SW 1271 (cell line): ENCODE measurements at regions not wholly inside any gene's neighbourhood (a gene's known extent, or its start where the extent isn't known, plus 50 kb on each side); places are given as distances from the start of the nearest gene placed in this dataset.

Experiments
- DNase-seq, 2 experiments: peaks; one replicate each; lab custom pipeline; 2025; lab: John Stamatoyannopoulos, UW

DNA sequence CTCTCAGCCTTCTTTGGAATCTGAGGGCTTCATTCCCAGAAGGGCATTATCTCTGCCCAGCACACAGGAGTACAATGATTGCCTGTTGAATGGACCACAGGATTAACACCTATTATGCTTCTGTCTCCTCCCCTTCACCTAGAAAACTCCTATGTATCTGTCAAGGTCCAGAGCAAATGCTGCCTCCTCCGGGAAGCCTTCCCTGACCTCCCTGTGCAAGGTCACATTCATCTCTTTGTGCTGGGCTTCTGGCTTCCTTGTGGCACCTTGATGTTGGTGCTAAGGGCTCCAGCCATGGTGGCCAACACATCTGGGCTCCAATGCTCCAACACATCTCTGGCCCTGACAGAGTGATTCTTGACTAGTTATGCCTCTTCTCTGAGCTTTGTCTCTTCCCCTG is 49.9 kb upstream of the ATP2B2 start:
- no peak for DNase-seq

DNA sequence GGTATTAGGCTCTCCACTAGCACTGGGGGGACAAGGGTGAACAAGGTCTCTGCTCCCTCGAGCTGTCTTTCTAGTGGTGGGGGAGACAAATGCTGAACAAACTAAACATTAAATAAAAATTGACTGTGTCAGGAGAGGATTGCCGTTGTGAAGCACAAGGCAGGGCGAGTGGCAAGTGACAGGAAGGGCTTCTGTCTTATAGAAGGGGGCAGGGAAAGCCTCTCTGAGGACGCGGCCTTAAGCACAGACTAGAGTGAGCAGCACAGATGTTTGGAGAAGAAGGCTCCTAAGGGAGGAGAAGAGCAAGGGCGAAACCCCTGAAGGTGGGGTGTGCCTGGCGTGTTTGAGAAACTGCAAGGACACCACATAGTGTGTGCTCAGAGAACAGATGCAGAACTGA is 50.9 kb upstream of the ATP2B2 start:
- DNase-seq = no peak

DNA sequence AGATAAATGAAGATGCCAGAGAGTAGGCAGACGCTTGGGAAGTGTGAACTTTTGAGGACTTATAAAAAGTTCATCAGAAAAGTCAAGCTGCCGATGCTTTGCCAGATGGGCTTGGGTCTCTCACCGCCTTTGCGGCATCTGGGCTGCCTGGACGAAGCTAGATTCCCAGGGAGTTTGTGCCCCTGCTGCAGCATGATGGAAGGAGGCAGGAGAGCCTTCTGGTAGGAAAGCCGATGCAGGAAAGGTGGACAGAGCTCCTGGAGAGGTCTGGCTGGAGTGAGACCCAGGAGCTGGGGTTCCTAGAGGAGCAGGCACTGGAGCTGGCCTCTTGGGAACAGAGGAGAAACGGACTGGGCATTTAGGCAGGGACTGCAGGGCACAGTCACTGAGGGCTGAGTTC is 51.9 kb upstream of the ATP2B2 start:
- DNase-seq = no peak

DNA sequence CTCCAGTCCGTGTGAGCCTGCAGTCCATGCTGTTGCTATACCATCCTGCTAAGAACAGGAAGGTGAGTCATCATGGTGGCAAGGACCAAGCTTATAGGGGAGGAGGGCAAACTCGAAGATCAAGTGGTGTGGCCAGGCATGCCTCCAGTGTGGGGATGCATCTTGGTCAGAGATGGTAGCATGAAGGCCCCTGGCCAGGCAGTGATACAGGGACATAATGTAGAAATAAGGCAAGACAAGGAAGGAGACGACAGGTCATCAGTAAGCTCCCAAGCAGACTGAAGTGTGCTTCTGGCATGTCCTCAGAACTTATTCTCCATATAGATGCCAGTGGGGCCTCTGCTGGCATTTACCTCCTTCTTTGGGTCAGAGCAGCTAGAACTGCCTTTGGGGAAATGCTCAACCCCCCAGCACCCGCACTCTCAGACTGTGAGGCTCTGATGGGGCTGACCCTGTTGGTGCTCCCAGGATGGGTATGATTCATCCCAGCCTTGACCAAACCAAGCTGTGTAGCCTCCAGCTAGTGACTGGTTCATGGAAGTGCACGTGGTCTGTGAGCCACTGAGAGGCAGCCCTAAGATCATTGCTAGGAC is 52.5 kb upstream of the ATP2B2 start:
- DNase-seq = peak in 1 of 2 experiments; percentile 44

DNA sequence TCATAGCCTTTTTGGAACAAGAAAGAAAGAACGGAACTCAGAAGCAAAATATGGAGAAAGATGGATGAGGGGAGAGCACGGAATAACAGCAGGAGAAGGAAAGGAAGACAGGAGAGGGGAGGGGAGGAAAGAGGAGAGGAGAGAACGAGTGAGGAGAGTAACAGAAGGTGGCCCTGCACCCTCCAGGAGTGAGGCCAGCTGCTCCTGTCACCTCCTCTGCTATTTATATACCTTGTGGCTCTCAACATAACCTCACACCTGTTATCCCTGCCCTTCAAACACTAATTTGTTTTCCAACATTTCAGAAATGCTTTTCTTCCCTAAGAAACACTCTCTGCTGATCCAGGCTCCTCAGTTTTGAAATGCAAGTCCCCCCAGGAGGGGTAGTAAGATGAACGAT is 53.4 kb upstream of the ATP2B2 start:
- DNase-seq = no peak

DNA sequence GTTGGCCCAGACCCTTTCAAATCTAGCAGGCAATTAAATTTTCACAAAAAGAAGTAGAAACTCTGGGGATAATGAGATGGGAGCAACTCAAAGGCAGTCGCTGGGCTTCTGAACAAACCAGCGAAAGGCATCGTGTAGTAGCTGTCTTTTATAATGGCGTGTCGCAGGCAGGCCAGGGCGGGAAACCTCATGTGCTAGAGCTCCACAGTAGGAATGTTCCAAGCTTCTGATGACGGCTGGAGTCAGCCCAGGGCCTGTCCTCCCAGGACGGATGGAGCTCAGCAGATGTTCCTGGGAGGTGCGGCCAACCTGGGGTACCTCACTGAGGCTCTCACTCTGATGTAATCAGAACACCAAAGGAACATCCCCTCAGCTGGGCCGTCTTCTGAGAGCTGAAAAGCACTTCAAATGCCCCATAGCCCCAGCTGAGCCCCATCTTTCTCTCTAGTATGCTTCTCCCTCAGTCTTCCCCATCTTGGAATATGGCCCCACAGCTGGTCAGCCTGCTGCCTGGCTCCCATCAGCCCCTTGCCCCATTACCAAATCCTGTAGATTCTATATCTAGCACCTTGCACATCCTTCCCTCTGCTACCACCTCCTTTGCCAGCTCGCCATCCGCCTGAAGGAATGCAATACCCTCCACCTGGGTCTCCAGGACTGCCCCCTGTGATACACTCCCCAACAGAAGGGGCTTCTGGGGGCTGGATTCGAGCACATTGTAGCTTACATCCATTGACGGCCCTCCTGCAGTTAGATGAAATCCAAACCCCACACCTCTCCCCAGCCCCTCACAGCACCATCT is 54.9 kb upstream of the ATP2B2 start:
- no peak for DNase-seq

DNA sequence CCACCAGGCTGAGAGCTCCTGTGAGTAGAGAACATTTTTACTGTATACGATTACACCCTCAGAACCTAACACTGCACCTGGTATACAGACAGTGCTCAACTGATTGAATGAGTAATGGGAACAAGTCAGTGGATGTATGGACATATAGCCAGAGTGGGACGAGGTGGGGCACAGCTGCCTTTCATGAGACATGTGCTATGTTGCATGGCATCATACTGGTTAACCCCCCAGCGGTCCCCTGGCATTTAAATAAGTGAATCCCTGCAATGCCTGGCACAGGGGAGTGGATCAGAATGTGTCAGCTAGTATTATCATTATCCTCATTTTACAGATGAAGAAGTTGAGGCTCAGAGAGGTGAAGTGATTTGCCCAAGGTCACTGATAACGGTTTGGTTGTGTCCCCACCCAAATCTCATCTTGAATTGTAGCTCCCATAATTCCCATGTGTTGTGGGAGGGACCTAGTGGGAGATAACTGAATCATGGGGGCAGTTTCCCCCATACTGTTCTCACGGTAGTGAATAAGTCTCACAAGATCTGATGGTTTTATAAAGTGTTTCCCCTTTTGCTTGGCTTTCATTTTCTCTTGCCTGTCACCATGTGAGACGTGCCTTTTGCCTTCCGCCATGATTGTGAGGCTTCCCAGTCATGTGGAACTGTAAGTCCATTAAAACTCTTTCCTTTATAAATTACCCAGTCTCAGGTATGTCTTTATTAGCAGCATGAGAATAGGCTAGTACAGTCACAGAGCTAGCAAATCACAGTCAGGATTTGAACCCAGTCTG is 56.0 kb upstream of the ATP2B2 start:
- DNase-seq = no peak

DNA sequence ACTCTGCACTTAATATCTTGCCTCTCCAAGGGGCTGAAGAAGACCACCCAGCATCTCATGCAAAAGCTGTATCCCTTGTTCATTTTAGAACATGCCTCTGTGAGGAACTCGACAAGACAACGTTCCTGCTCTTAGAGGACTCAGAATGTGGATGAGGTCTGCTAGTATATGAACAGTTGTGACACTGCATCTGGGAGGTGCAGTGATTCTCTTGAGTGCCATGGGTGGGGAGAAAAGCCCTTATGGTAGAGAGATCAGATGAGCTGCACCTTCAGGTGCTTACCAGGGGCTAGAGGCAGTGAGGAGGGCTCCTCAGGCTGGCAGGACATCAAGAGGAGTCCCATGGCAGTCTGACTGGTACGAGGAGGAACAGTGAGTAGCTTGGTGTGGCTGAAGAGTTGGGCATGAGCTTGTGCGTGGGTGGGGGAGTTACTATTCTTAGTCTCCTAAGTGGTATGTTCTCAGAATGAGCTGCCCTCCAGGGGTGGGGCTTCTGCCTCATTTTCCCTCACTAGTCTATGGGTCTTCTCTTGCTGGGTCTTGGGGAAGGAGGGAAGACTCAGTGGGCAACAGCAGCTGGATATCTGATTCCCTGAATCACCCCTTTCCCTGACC is 56.7 kb upstream of the ATP2B2 start:
- DNase-seq = no peak

DNA sequence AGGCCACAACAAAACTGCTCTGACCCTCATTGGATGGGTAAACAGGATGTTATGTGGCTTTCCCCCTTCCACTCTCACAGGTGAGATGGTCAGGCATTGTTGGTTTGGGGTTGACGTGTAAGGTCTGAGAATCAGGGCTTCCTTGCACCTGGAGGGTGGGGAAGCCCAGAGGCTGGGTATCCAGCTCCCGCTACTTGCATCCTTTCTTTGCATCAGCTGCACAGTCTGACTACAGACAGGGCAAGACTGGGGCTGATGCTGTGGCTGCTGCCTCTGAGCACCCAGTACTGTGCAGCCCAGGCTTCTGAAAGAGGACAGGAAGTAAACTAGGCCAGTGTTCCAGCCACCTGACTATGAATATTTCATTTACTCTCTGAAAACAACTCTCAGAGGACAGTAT is 58.0 kb upstream of the ATP2B2 start:
- DNase-seq = no peak

DNA sequence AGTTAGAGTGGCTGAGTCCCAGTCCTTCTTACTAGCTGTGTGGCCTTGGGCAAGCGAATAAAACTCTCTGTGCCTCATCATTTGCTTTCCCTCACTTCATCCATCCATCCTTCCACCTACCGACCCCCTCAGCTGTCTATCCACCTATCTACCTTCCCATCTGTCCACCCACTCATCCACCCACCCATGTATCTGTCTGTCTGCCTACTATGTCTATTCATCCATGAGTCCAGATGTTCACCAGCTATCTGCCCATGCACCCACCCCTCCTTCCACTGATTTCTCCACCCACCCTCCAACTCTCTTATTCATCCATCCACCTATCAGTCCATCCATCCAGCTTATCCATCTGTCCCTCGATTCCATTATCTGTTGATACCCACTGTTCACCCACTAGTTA is 60.4 kb upstream of the ATP2B2 start:
- no peak for DNase-seq

DNA sequence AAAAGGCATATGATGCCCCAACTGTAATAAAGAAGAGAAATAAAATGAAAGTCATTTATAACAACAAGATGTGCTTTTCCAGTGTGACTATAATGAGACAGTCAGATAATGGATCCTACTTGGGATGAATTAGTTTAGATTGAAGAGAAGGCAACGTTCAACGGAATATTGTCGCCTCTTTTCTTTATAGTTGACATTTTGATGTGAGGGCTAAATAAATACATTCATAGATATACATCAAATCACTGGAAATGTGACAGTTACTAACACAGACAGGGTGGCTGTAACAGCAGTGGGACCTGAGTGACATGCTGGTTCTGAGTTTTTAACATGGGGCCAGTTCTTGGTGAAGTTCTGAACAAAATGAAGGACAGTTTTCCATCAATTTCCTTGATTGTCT is 61.1 kb upstream of the ATP2B2 start:
- DNase-seq = no peak

DNA sequence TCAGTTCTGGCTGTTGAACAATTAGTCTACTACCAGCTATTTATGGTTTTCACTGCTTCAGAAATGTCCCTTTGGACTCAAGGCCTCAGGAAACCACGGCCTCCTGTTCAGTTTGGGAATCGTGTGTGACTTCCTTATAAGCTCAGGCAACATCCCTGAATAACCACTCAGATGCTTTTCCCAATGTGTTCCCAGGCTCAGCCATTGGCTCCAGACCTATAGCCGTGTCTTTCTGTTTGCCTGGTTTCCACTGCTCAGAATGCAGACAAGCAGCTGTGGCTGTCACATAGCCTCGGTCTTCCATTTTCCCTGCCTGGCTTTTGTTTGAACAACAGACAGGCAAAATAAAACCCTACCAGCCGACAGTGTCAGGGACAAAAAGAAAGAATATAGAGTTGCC is 63.2 kb upstream of the ATP2B2 start:
- DNase-seq = no peak

DNA sequence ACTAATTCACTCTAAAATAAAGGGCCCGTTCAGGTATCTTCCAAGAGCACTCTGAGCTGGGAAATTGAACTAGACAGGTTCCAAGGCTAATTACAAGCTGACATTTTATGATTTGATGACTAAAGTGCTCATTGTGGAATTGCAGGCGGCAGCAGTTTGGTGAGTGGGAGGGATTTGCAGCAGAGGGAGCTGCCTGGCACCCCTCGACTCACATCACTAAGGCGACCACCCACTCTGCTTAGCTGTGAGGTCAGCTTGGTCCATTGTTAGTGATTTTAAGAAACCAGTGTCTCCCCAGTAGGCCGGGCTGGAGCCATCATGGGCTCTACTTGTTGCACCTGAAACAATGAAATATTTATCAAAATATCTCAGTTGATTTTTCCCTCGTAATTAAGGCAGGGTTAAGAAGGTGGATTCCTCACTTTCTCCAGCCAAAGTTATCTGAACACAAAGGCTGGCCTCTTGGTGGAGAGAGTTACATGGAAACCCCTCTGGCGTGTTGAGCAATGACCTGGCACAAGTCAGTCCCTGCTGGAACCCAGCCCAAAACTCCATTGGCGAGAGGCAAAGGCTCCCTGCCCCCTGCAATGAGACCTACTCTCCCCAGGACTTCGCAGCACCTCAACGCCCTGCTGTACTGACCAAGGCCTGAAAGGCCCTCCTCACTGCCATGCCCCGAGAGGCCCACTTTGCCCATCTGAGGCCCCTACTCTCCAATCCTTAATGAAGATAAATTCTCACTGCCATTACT is 65.0 kb upstream of the ATP2B2 start:
- DNase-seq = no peak

DNA sequence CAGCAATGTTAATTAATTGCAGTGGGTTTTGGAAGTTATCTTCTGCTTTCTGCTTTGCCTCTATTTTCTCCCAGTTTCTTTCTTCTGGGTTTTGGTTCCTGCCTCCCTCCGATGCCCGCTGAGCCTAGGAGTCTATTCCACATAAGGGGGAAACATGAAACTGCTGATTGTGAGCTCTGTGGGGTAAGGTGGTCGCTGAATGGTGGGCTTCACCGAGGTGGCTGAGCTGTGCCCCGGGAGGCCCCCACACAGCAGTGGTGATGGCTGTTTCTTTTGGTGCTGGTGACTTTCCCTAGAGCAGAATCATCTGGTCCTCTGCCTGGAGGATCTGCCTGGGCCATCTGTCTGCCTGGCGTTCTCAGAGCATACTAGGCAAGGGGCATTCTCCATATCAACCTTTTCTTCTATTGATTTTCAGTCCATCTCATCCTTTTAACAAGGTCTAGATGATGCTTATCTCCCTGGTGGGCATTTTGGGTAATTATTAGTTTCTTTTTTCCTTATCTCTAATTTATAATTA is 68.8 kb upstream of the ATP2B2 start:
- DNase-seq = no peak

DNA sequence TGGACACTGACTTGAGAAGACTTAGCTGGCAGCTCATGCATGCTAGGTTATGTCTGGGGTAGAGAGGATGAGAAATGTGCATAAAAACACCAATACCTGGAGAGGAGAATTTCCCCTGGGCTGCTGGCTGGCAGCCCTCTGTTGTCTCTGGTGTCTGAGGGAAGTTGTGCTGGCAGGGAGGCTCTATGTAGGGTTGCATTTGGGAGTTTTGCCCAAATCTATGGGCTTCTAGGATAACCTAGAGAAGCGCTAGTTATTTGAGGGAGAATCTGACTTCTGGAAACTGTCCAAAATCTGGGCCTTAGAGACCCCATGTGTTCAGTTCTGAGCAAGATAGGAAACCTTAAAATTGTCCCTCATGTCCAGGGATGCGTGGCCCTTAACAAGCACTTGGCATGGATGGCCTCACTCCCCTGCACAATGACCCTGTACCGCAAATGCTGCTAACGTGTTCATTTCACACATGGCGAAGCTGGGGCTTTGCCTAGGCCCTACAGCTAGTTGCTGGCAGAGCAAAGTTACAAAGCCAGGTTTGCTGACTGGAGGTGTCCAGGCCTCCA is 70.3 kb upstream of the ATP2B2 start:
- no peak for DNase-seq

DNA sequence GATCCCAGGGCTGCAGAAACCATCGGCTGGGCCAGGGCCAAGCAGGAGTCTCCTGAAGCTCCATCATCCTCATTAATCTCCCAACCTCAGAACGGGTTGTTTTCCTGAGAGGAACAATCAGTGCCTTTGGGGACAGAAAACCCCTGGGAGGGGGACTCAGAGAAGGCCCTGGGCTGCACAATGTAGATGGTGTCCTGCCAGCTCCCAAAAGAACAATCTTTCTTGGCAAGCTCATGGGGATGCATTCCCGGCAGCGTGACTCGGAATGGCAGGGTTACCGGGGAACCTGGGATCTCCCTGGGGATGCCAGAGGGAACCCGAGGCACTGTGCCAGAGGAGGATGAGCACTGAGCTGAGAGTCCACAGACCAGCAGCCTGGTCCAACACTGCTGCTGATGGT is 72.1 kb upstream of the ATP2B2 start:
- DNase-seq = no peak

DNA sequence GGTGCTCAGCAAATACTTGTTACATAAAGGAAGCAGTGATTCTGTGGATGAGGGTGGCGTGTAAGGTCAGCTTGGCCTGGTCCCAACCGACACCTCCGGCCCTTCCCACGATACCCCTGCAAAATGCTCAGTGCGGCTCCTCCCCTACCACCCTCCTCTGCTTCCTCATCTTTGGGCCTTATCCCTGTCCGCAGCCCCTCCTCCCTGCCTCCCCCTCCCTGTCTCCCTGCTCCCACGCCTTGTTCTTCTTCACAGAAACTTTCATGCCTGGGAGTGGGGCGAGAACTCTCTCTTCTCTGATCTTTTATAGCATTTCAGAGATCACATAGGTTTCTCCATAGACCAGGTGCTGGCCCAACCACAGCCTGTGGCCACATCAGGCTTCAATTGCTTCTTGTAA is 75.0 kb upstream of the ATP2B2 start:
- DNase-seq = no peak

DNA sequence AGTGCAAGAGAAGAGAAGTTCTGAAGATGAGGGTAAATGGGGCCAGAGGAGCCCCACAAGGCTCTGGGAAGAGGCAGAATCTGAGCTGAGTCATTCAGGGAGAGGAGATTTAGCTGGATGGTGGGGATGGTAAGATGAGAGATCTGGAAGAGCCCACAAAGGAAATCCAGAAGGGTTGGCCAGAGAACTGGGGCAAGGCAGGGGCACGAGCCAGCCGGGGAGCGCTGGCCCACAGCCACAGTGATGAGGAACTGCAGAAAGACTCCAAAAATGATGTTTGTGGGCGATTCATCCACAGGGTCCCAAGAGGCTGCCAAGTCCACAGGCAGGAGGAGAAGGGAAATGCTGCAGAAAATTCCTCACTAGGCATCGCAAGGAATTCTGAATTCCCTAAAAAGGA is 75.9 kb upstream of the ATP2B2 start:
- no peak for DNase-seq

DNA sequence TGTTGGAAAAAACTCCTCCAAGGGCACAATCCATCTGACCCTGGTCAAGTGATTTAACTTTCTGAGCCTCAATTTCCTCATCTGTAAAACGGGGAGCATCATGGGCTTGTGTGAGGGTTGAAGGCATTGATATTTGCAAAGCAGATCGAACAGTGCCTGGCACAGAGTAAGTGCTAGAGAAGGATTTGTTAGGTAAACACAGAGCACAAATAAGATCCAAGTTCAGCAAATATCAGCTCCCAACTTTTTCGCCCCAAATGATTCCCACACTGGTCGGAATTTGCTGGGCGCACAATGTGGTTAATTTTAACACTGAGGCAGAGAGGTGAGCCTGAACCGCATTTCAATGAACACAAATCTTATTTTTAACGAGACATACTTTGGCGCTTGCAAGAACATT is 76.3 kb upstream of the ATP2B2 start:
- DNase-seq = no peak

DNA sequence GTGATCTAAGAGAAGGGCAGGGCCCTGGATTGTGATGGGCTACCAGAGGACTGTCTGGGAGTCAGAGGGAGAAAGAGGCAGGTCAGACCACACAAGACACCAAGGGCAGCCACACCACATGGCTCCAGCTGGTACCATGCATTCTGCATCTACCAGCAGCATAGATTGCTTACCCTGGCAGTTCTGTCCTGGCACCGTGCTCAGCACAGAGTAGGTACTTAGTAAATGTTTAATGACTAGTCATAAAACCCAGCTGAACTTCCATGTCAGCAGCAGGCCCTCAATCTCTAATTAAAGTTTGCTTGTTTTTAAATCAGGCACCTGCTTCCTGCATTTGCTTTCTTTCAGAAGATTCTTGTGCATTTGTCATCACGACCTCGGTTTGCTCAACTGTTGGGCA is 77.3 kb upstream of the ATP2B2 start:
- no peak for DNase-seq
